GM18909 (cell line): ENCODE measurements at regions not wholly inside any gene's neighbourhood (a gene's known extent, or its start where the extent isn't known, plus 50 kb on each side); places are given as distances from the start of the nearest gene placed in this dataset.

Experiments used
- ATAC-seq: cut with Tn5 transposase; IDR thresholded peaks from one replicate; pipeline ENCODE4 v1.9.1; 2021; ENCODE audit warnings: mild to moderate bottlenecking; ENCODE audit not compliant: unreplicated experiment, poor library complexity

- ATAC-seq: no peak
These were observed 763.4 kb upstream of the GOLIM4 start for GRCh38 chr3:168859143-168859542.

DNA sequence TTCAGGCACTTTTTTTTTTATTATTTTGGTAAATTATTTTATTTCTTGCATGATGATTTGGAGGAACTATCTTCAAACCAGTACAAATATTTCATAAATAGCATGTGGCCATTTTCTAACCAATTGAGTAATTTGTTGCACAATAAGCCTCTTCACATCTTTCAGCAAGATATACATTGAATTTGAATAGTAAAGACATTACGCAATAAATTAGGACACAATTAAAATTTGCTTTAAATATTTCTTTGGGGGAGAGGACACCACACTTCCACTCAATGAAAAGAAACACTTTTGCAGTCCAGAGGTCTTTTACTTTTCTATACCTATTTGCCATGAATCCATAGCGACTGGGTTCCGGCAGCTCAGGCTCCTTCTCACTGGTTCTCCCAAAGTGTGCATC lies 762.6 kb upstream of the GOLIM4 start:
- no peak for ATAC-seq

GRCh38 chr3:168850109-168850508 lies 754.4 kb upstream of the GOLIM4 start:
- ATAC-seq: no peak

- ATAC-seq: peak; percentile 82
These were observed 751.7 kb upstream of the GOLIM4 start for GRCh38 chr3:168847291-168847883.

GRCh38 chr3:168844894-168845482 lies 749.3 kb upstream of the GOLIM4 start:
- no peak for ATAC-seq

DNA sequence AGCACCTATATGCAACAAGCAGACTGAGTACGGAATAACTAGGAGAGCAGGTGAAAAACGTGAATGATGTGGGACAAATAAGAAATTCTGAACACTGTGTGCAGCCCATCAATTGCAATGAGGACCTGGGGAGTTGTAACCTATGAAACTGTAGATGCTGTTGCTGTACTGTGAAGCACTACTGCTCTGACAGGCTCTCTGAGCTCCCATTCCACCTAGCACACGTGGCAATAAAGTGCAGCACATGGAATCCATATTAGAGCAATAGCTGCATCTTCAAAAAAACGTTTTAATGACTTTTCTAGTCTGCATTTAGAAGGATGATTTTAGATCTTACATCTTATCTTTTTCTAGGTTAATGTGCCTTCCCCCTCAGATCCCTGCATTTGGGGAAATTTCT lies 748.7 kb upstream of the GOLIM4 start:
- no peak for ATAC-seq

DNA sequence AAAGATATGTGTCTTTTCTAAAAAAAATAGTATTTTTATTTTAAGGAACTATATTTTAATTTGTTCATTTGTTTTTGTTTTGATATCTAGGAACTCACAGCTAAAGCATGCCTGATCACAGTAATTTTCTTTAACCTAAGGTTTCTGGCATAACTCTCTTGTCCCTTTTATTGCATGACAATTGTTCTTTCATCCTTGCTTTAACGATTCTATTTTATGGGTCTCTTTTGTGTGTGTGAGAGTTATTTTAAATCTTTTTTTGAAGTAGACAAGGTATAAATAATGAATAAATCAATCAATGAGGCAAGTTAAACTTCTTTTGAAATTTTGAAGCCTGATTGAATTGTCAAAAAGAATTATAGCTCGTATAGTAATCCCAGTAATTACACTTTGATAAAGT lies 747.8 kb upstream of the GOLIM4 start:
- no peak for ATAC-seq

DNA sequence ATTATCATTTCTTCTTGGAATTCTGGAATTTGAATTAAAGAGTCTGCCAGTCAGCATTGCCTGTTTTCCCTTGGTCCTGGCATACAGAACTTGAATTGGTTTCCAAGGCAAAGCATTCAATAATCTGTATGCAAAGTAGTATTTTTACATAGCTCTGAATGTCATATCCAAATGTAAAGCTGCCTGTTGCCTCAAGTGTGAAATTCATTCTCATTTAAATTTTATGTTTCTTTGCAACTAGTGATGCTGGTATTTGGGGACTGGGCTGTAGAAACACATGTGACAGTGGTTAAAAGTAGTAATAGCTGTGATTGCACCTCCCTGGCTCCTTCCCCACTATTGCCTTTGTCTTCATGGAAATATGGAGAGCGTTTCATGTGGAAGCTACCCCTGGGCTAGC lies 743.9 kb upstream of the GOLIM4 start:
- no peak for ATAC-seq

DNA sequence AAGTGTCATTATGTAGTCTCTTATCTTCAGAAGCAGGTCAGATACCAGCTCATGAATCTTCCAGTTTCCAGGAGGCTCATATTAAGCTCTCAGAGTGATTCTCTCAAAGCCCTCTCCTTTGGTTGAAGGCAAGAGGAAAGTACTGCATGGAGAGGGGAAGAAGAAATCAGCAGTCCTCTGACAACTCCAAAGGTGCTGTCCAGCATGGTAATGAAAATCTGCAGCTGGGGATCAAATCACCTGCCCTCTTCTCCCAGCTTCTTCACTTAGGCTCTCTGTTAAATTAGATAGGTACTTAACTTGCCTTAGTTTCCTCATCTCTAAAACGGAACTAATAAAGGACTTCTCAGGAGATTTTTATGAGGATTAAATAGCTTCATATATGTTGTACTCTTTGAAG lies 738.8 kb upstream of the GOLIM4 start:
- no peak for ATAC-seq

GRCh38 chr3:168828943-168829342 lies 733.2 kb upstream of the GOLIM4 start:
- ATAC-seq: no peak

GRCh38 chr3:168828536-168828935 lies 732.8 kb upstream of the GOLIM4 start:
- ATAC-seq: no peak

DNA sequence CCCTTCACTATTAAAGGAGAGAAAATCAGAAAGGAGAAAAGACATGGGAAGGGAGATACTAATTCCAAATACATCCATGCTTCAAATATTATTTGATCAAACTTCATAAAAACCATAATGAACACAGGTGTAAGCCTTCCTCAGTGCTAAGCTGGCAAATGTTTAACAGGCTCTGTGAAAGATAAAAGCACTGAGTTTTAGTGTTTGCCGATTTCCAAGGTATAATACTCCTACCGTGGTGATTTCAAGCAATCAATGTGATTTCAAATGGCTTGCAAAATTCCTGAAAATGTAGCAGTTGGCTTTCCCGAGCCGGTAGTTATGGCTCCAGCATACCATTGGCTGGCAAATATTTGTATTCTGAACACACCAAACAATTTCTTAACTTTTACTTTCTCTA lies 732.3 kb upstream of the GOLIM4 start:
- ATAC-seq: no peak

DNA sequence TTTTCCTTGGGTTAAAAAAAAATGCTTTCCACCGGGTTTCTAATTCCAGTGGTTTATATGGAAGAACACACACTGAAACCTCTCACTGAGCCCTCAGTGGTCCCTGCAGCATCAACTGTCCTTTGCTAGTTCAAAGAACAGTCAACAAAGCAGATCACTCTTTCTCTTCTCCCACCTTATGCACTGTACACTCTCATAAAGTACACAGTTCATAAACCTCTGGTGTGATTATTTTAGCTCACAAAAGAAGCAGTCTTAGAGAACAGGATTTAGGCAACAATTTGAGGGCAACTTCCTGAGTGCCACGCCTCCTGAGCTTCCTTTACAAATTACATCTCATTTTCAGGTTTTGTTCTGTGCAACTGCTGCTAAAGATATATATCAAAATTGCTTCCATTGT lies 728.4 kb upstream of the GOLIM4 start:
- ATAC-seq: no peak

- ATAC-seq: no peak
These were observed 727.7 kb upstream of the GOLIM4 start for GRCh38 chr3:168823466-168823865.

DNA sequence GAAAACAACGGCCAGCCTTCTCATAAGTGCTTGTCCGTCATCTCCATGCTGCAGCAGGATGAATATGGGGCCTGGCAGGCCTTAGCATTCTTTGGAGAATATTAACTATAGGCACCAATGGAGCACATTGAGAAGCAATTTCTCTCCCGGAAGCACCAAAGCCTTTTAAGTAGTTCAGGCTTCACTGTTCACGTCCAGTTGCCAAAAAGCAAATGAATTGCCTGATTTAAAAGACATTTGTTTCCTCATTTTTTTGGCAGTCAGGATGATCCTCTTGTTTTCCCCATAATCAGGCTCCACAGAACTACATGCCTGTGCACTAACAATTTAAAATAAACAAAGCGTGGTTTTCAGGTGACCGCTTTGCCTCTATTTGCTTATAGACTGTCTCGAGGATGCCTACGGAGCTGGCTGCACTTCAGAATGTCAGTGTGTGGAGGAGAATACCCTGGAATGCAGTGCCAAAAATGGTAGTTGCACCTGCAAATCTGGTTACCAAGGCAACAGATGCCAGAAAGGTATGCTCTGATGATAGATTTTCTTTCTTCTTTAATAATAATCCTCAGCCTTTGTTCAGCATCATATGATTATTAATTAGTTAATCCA lies 725.2 kb upstream of the GOLIM4 start:
- no peak for ATAC-seq

- no peak for ATAC-seq
These were observed 721.5 kb upstream of the GOLIM4 start for GRCh38 chr3:168817177-168817576.

GRCh38 chr3:168815946-168816345 lies 720.2 kb upstream of the GOLIM4 start:
- ATAC-seq: no peak

GRCh38 chr3:168813225-168813802 lies 717.6 kb upstream of the GOLIM4 start:
- no peak for ATAC-seq

GRCh38 chr3:168812234-168812633 lies 716.5 kb upstream of the GOLIM4 start:
- no peak for ATAC-seq

- ATAC-seq: no peak
These were observed 712.9 kb upstream of the GOLIM4 start for GRCh38 chr3:168808596-168808995.

DNA sequence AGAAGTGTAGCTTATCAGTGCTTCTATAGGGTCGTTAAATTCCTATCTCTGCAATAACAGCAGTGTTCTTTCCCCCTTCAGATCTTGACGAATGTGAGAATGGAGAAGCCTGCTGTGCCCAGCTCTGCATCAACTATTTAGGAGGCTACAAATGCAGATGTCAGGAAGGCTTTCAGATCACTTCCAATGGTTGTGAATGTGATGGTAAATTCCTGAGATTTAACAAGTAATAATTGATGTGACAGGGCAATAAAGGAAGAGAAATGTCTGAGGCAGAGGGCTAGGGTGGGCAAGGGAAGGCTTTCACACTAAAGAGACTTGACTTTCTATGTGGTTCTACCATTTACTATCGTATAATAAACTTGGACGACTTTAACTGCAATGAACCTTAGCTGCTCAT lies 711.7 kb upstream of the GOLIM4 start:
- ATAC-seq: no peak

DNA sequence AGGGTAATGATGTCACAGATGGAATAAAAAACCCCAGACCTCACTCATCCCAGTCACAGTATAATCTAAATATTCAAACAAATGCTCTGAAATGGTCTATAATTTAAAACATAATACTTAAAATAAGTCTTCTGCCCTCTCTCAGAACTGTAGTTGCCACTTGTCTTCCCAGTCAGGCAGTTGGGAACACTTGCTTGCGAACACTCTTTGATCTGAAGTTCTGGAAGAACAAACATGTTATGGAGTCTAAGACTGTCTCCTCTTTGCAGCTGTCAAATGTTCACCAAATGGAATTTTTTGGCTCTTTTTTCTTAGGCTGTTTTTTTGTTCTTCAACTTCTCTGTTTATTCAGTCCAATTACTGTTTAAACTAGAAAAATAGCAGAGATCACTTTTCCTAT lies 711.1 kb upstream of the GOLIM4 start:
- ATAC-seq: no peak
